ENCODE measurements at regions not wholly inside any gene's neighbourhood (a gene's known extent, or its start where the extent isn't known, plus 50 kb on each side); places are given as distances from the start of the nearest gene placed in this dataset.

GRCh38 chr1:118483245-118484006 is 298.4 kb upstream of the SPAG17 start:
- TF ChIP-seq POLR2AphosphoS5 (IDR thresholded peaks at IDR 0.05; ENCODE audit: low read depth, low read length) (no peak), TAF1 (IDR thresholded peaks at IDR 0.05; ENCODE audit: low read depth, low read length) (no peak), POLR2A (IDR thresholded peaks at IDR 0.05; ENCODE audit: low read depth, low read length) (no peak), POU2F2 (IDR thresholded peaks at IDR 0.05; ENCODE audit: low read depth, low read length) (no peak)

Data from GM12891 (cell line).